ENCODE measurements at regions not wholly inside any gene's neighbourhood (a gene's known extent, or its start where the extent isn't known, plus 50 kb on each side); places are given as distances from the start of the nearest gene placed in this dataset.

DNA sequence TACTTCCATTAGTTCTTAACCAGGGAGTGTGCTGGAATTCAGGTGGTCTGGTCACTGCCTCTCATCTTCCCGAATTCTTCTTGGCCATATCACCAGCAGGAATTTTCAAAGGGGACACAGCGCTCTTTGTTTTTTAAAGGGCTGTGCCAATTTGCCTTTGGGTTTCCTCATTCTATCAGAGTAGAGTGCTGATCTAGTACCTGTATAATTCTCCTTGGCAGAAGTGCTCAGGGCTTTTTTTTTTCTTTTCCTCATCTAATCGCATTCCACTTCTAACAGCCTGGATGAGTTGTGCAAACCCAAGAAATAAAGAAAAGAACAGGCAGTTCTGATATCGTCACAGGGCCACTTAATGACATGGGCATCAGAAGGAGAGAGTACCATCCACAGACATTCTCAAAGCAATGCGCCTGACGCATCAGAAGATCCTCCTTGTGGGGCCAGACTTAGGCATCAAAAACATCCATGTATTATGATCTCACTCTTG, 121.0 kb downstream of the ASB7 start (continued):
- TF ChIP-seq CEBPB (IDR thresholded peaks at IDR 0.05; ENCODE audit: low read depth, low read length) (no peak), PHF8 (conservative IDR thresholded peaks at IDR 0.05; ENCODE audit: low read depth, low read length) (no peak), TBP (IDR thresholded peaks at IDR 0.05; ENCODE audit: low read depth, low read length) (no peak), KDM4A (IDR thresholded peaks at IDR 0.05; ENCODE audit: low read depth, low read length, severe bottlenecking) (no peak), MAFK (IDR thresholded peaks at IDR 0.05; ENCODE audit: low read depth, low read length) (no peak), CBX8 (IDR thresholded peaks at IDR 0.05; ENCODE audit: borderline replicate concordance, low read depth, low read length) (no peak)

Data from H1 (cell line).